ENCODE measurements at regions not wholly inside any gene's neighbourhood (a gene's known extent, or its start where the extent isn't known, plus 50 kb on each side); places are given as distances from the start of the nearest gene placed in this dataset.
"Not testable (repeated sequence)": the region's sequence is repeated elsewhere in the genome, so short reads cannot be mapped to it uniquely, and the experiment has no call there.

- DNase-seq: no peak
Observed at GRCh38 chr7:152905949-152906348, 146.4 kb downstream of the ACTR3B start.

DNA sequence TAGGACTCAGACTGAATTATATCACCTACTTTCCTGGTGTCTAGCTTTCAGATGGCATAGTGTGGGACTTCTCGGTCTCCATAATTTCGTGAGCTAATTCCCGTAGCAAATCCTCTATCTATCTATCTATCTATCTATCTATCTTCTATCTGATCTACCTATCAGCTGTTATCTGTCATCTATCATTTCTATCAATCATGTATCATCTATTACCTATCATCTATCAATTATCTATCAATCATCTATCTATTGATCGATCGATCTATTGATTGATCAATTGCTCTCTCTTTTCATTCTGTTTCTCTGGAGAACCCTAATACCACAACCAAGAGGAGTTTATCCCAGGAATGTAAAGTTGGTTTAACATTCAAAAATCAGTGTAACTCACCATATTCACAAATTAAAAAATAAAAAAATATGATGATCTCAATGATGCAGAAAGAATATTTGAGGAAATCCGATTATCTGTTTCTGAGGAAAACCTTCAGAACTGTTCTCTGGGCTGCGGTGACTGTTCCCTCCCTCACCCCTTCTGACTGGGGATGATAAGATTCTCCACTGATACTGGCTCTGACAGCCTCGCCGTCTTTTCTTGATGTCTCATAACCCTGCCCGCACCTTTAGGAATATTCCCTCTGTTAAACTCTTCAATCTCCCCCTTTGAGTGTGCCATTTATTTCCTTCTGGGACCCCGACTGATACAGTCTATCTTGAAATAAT lies 147.7 kb downstream of the ACTR3B start:
- no peak for DNase-seq

- DNase-seq: no peak
Observed at GRCh38 chr7:152909280-152909679, 149.7 kb downstream of the ACTR3B start.

DNA sequence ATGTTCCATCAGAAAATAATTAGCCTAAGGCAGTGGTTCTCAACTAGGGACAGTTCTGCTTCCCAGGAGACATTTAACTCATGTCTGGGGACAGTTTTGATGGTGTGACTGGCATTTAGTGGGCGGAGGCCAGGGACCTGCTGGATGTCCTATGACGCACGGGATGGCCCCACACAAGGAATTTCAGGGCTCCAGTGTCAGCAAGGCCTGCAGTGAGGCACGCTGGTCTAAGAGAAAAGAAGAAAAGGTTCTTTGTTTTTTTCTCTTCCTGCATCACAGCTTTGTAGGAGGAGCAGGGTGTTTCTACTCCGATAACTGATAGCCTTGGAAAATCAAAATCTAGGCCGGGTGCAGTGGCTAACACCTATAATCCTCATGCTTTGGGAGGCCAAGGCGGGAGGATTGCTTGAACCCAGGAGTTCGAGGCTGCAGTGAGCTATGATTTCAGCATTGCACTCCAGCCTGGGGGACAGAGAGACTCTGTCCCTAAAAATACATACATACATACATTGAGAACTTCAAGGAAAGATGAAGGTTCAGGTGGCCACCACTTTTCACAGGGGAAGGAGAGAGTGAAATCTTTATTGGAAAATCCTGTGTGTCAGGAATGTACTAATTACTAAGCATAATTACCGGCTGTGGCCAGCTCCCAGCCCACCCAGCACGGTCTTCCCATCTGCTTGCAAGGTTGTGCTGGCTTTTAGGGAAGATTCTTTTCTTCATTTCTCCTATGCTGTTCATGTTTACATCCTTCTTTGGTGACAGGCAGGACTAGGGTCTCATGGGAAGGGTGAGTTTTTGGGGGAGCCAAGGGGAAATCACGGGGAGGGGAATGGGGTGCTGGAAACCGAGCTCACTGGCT lies 150.4 kb downstream of the ACTR3B start:
- no peak for DNase-seq

DNA sequence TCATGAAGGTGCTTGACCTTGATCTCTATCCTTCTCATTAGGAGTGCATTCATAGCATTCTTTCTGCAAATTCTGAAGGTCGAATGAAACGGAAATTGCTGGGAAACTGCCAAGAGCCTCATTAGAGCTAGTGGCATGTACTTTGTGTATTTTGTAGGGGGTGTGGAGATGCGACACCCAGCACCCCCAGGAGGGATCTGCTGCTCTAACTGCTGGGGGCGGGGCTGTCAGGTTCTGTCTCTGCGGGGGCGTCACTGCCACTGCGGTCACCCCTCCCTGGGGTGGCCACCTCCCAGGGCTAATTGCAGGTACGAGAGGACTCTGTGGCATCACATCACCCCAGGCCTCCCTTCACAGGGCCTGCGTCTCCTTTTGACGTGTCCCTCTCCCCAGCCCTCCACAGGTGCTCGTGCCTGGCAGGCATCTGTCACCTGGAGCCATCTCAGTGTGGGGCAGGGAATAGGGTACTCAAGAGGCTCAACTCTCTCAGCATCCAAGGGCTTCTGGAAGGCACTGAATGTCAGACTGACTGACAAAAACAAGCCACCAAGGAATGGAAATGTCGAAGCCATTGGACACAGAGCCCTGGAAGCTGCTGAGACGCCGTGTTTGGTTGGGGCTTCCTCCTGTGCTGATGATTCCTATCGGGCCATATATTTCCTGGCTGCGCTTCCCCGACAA lies 151.1 kb downstream of the ACTR3B start:
- no peak for DNase-seq

DNA sequence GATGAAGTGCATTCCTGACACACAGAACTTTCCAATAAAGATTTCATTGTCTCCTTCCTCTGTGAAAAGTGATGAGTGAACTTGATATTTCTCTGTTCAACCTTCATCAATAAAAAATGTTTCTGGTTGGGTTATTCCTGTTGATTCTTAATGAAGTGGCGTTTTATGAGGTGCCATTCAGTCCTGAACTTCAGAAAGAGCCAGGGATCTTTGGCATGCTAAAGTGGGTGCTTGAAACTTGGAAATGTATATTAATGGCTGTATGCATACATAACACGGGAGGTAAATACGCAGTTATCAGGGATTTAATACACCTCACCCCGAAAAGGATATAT lies 151.6 kb downstream of the ACTR3B start:
- no peak for DNase-seq

GRCh38 chr7:152911922-152912321 lies 152.4 kb downstream of the ACTR3B start:
- DNase-seq: no peak

GRCh38 chr7:152912511-152912910 lies 153.0 kb downstream of the ACTR3B start:
- DNase-seq: no peak

- DNase-seq: no peak
Observed at GRCh38 chr7:152913492-152913891, 153.9 kb downstream of the ACTR3B start.

- no peak for DNase-seq
Observed at GRCh38 chr7:152914014-152914844, 154.7 kb downstream of the ACTR3B start.

DNA sequence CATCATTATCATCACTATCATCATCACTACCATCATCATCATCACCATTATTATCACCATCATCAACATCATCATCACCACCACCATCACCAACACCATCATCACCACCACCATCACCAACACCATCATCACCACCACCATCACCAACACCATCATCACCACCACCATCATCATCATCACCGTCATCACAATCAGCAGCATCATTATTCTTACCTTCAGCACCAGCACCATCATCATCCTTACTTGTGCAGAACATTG lies 155.2 kb downstream of the ACTR3B start:
- DNase-seq: not testable (repeated sequence)

DNA sequence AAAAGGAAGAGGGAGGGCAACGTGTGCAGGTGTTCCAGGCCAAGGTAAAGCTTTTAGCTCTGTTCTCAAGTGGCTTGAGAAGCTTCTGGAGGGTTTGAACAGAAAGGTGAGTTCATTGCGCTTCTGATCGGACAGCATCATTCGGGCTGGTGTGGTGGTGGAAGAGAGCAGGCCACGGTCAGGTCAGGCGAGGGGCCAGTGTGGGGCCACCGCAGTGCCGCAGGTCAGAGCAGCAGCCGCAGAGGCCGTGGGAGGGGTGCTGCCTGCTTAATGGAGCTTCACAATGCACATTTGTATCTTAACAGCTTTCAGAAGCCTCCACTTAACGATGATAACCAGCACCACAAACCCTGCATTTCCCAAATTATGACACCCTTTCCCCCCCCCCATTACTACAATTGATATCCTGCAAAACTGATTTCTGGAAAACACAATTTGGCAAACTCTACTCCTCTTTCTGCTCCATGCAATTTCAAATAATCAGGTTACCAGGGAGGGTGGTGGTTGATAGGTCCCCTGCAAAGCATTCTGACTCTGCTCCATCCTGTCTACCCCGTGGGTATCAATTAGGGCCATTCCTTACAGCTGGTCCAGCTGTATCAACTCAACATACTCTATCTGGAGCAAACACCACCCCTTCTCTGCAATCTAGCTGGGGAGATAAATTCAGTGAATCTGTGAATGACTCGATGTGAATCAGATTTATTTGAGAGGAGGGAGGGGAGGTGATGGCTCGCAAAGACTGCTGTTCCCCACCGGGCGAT lies 162.9 kb downstream of the ACTR3B start:
- DNase-seq: no peak

GRCh38 chr7:152923711-152924110 lies 164.2 kb downstream of the ACTR3B start:
- DNase-seq: no peak

- DNase-seq: no peak
Observed at GRCh38 chr7:152924238-152924637, 164.7 kb downstream of the ACTR3B start.

- no peak for DNase-seq
Observed at GRCh38 chr7:152924826-152925411, 165.4 kb downstream of the ACTR3B start.

GRCh38 chr7:152925412-152926147 lies 166.0 kb downstream of the ACTR3B start:
- no peak for DNase-seq

DNA sequence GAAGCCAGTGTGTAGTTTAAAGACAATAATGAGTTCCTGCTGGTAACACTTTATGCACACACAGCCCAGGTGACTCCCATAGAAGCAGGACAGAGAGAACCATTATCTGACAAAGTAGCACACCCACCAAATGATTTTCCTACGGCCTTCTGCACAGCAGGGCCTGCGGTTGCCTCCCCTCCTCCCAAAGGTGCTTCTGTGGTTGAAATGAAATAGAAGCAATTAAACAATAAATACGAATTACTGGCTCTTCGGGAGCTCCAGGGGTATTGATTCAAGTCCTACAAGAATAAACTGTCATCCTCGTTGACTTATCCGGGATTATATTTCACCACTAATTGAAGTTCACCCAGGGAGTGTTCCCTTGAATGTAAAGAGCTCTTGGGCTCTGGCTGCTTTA lies 172.1 kb downstream of the ACTR3B start:
- no peak for DNase-seq

DNA sequence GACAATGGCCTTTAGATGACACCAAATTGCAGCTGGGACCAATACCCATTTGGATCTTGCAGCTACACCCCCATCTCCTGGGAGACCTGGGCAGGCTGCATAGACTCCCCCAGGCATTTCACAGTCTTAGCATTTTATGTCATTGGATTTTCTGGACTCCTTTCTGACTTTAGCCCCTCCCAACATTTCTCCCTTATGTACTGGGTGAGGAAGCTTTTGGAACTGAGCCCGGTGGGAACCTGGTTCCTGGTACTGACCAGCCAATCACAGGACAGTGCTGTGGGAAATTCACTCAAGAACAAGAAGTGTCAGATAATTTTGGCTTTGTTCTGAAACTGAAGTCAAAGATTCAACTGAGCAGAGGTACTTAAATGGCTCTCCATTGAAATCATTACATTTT lies 177.7 kb downstream of the ACTR3B start:
- no peak for DNase-seq

- not testable (repeated sequence) for DNase-seq
Observed at GRCh38 chr7:152946616-152947015, 187.1 kb downstream of the ACTR3B start.

GRCh38 chr7:152947686-152948085 lies 188.1 kb downstream of the ACTR3B start:
- no peak for DNase-seq

- DNase-seq: no peak
Observed at GRCh38 chr7:152949253-152949652, 189.7 kb downstream of the ACTR3B start.

Data from stimulated activated CD8-positive, alpha-beta memory T cell treated with anti-CD3 and anti-CD28 coated beads, Interleukin-4, amount 100 ng/mL, for 48 hours (primary cell).